ENCODE measurements at regions not wholly inside any gene's neighbourhood (a gene's known extent, or its start where the extent isn't known, plus 50 kb on each side); places are given as distances from the start of the nearest gene placed in this dataset.

GRCh38 chr17:13925579-13925978 lies 143.7 kb upstream of the COX10 start:
- TF ChIP-seq CTCF (IDR thresholded peaks at IDR 0.05; ENCODE audit: insufficient read depth, low read depth, low read length), result peak; percentile 27
- no peak for DNase-seq (ENCODE audit: low read depth)
- H3K4me3 ChIP-seq (ENCODE audit: low read depth, low read length), result no peak overlapping the region

- no peak for TF ChIP-seq CTCF (IDR thresholded peaks at IDR 0.05; ENCODE audit: insufficient read depth, low read depth, low read length)
- DNase-seq (ENCODE audit: low read depth), result peak; percentile 89
- H3K4me3 ChIP-seq (ENCODE audit: low read depth, low read length), result no peak overlapping the region
Observed at GRCh38 chr17:13931111-13931526, 138.2 kb upstream of the COX10 start.

GRCh38 chr17:13931800-13932460 lies 137.4 kb upstream of the COX10 start:
- H3K4me3 ChIP-seq (ENCODE audit: low read depth, low read length), result no peak overlapping the region
- no peak for TF ChIP-seq CTCF (IDR thresholded peaks at IDR 0.05; ENCODE audit: insufficient read depth, low read depth, low read length)
- peak; percentile 61 for DNase-seq (ENCODE audit: low read depth)

- H3K4me3 ChIP-seq (ENCODE audit: low read depth, low read length), result no peak overlapping the region
- DNase-seq (ENCODE audit: low read depth), result no peak
- TF ChIP-seq CTCF (IDR thresholded peaks at IDR 0.05; ENCODE audit: insufficient read depth, low read depth, low read length), result no peak
Observed at GRCh38 chr17:13933441-13934276, 135.6 kb upstream of the COX10 start.

GRCh38 chr17:13939222-13939621 lies 130.1 kb upstream of the COX10 start:
- TF ChIP-seq CTCF (IDR thresholded peaks at IDR 0.05; ENCODE audit: insufficient read depth, low read depth, low read length), result peak; percentile 28
- H3K4me3 ChIP-seq (ENCODE audit: low read depth, low read length), result no peak overlapping the region
- DNase-seq (ENCODE audit: low read depth), result no peak

GRCh38 chr17:13940858-13941665 lies 128.2 kb upstream of the COX10 start:
- TF ChIP-seq CTCF (IDR thresholded peaks at IDR 0.05; ENCODE audit: insufficient read depth, low read depth, low read length), result no peak
- DNase-seq (ENCODE audit: low read depth), result no peak
- no peak overlapping the region for H3K4me3 ChIP-seq (ENCODE audit: low read depth, low read length)

Measured in fibroblast of villous mesenchyme (primary cell).